ENCODE measurements at regions not wholly inside any gene's neighbourhood (a gene's known extent, or its start where the extent isn't known, plus 50 kb on each side); places are given as distances from the start of the nearest gene placed in this dataset.

DNA sequence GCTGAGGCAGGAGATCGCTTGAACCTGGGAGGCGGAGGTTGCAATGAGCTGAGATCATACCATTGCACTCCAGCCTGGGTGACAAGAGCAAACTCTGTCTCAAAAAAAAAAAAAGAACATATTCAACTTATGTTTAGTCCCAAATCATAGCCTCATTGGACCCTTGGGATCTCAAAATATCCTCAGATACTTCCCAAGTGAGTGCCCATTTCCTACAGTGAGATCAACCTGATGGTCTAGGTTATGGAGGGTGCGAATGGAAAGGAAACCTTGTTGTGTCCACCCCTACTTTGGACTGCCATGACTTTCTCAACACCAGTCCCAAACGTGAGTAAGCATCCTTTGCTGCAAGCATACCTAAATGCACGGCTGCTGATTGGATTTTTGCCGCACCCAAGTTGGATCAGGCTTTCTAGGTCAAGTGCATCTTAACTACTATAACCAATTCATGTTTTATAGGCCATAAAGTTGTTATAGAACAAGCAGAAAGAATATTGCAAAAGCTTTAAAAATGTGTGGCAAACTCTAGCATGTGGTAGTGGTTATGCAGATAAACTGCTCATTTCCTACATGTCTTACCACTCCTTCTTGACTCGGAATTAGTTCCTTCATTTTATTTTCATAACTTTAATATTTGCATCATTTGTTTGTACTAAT is 131.2 kb downstream of the PLEKHG1 start:
- Histone ChIP-seq H3K36me3 (peaks cover 0 to 15% (median 11%) of the 10 kb centered on the region in 4 donors), H3K4me1 (no peaks in the 10 kb centered on the region), H3K27me3 (no peaks in the 10 kb centered on the region), H3K27ac (no peak overlapping the region), H3K9me3 (no peaks in the 10 kb centered on the region), H3K4me3 (no peak overlapping the region)
- 91 to 96% (median 93%) methylated on average over 7 of the region's 7 CpGs for WGBS, 5 donors
- intact Hi-C loops (cut with DNase I; ENCODE audit: low total_unique reads): no loop called here
- DNase-seq: no peak
- TF ChIP-seq, protein P1, sequence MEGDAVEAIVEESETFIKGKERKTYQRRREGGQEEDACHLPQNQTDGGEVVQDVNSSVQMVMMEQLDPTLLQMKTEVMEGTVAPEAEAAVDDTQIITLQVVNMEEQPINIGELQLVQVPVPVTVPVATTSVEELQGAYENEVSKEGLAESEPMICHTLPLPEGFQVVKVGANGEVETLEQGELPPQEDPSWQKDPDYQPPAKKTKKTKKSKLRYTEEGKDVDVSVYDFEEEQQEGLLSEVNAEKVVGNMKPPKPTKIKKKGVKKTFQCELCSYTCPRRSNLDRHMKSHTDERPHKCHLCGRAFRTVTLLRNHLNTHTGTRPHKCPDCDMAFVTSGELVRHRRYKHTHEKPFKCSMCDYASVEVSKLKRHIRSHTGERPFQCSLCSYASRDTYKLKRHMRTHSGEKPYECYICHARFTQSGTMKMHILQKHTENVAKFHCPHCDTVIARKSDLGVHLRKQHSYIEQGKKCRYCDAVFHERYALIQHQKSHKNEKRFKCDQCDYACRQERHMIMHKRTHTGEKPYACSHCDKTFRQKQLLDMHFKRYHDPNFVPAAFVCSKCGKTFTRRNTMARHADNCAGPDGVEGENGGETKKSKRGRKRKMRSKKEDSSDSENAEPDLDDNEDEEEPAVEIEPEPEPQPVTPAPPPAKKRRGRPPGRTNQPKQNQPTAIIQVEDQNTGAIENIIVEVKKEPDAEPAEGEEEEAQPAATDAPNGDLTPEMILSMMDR (IDR thresholded peaks at IDR 0.05): no peak
- TF ChIP-seq EP300 (IDR thresholded peaks at IDR 0.05) (no peak), POLR2AphosphoS5 (IDR thresholded peaks at IDR 0.05) (no peak), POLR2A (IDR thresholded peaks at IDR 0.05) (no peak)

DNA sequence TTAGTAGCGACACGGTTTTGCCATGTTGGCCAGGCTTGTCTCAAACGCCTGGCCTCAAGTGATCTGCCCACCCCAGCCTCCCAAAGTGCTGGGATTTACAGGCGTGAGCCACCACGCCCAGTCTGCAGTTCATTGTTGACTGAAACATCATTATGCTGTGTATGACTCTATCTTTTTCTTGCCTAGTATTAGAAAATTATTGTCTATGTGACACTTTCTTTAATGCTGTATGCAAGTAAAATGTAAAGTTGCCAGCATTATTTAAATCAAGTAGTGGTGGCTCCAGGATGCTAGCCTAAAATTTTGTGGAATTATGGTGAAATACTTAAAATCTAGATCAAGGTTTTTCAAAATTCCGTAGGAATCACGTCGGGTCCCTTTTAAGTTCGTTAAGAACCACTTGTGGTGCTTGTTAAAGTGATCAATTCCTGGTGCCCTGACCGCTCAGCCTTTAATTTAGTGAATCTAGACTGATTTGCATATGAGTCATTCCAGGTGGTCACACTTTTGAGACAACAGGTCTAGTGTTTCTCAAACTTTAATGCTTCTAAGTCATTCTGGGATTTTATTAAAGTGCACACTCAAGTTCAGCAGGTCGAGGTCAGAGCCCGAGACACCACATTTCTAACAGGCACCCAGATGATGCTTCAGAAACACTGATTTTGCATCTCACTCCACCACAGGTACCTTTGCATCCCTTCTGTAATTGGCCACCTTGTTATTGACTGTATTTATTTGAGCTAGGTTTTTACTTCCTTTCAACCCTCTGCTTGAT is 132.6 kb upstream of the MTHFD1L start:
- Histone ChIP-seq H3K27ac (no peak overlapping the region), H3K9me3 (no peaks in the 10 kb centered on the region), H3K27me3 (no peaks in the 10 kb centered on the region), H3K36me3 (peaks cover 0 to 15% (median 11%) of the 10 kb centered on the region in 4 donors), H3K4me3 (no peak overlapping the region), H3K4me1 (no peaks in the 10 kb centered on the region)
- no peak for TF ChIP-seq EP300 (IDR thresholded peaks at IDR 0.05)
- TF ChIP-seq POLR2AphosphoS5 (IDR thresholded peaks at IDR 0.05): no peak
- TF ChIP-seq, protein P1 (IDR thresholded peaks at IDR 0.05): no peak
- no peak for TF ChIP-seq POLR2A (IDR thresholded peaks at IDR 0.05)
- intact Hi-C loops (cut with DNase I; ENCODE audit: low total_unique reads): no loop called here
- WGBS, 5 donors: 90 to 94% (median 92%) methylated on average over 12 of the region's 12 CpGs
- no peak for DNase-seq

DNA sequence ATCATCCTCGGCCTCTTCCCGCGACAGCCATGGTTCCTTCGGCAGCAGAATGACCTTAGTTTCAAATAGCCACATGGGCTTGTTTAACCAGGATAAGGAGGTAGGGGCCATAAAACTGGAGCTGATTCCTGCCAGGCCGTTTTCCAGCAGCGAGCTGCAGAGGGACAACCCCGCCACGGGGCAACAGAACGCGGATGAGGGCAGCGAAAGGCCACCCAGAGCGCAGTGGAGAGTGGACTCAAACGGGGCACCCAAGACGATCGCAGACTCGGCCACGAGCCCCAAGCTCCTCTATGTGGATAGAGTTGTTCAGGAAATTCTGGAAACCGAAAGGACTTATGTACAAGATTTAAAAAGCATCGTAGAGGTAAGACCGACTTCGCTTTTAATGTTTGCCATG is 131.8 kb upstream of the MTHFD1L start:
- no peaks in the 10 kb centered on the region for H3K27me3 ChIP-seq
- H3K4me1 ChIP-seq: no peaks in the 10 kb centered on the region
- no peak for DNase-seq
- no peaks in the 10 kb centered on the region for H3K9me3 ChIP-seq
- H3K36me3 ChIP-seq: peaks cover 0 to 15% (median 11%) of the 10 kb centered on the region in 4 donors
- no peak overlapping the region for H3K4me3 ChIP-seq
- H3K27ac ChIP-seq: no peak overlapping the region
- intact Hi-C loops (cut with DNase I; ENCODE audit: low total_unique reads): no loop called here
- WGBS, 5 donors: 94 to 98% (median 95%) methylated on average over 21 of the region's 21 CpGs
- no peak for TF ChIP-seq POLR2A (IDR thresholded peaks at IDR 0.05)
- TF ChIP-seq EP300 (IDR thresholded peaks at IDR 0.05): no peak
- TF ChIP-seq POLR2AphosphoS5 (IDR thresholded peaks at IDR 0.05): no peak
- TF ChIP-seq, protein P1 (IDR thresholded peaks at IDR 0.05): no peak

DNA sequence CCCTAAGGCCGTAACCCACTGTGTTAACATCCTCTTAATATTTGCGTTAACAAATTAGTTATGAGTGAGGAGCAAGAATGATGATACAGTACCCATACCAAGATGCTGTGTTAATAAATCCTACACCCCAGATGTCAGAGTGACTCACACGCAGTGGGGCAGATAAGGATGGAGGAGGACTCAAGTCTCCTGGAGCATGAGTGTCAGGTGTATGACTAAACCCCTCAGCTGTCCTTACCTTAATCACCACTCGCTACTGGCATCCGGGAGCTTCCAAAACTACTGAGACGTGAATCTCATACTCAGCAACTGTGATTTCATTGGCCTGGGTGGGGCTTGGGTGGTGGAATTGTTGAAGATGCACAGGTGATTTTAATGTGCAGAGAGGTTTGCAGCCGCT is 131.3 kb upstream of the MTHFD1L start:
- TF ChIP-seq, protein P1 (IDR thresholded peaks at IDR 0.05): no peak
- TF ChIP-seq EP300 (IDR thresholded peaks at IDR 0.05) (no peak), POLR2A (IDR thresholded peaks at IDR 0.05) (no peak), POLR2AphosphoS5 (IDR thresholded peaks at IDR 0.05) (no peak)
- no peaks in the 10 kb centered on the region for H3K27me3 ChIP-seq
- WGBS, 5 donors: 94 to 98% (median 95%) methylated on average over 7 of the region's 7 CpGs
- H3K9me3 ChIP-seq: no peaks in the 10 kb centered on the region
- DNase-seq: no peak
- H3K36me3 ChIP-seq: peaks cover 0 to 15% (median 11%) of the 10 kb centered on the region in 4 donors
- no peaks in the 10 kb centered on the region for H3K4me1 ChIP-seq
- H3K27ac ChIP-seq: no peak overlapping the region
- intact Hi-C loops (cut with DNase I; ENCODE audit: low total_unique reads): no loop called here
- H3K4me3 ChIP-seq: no peak overlapping the region

All from stomach (tissue), 8 donors.